GM19468 (cell line): ENCODE measurements at regions not wholly inside any gene's neighbourhood (a gene's known extent, or its start where the extent isn't known, plus 50 kb on each side); places are given as distances from the start of the nearest gene placed in this dataset.

Experiments used
- ATAC-seq: cut with Tn5 transposase; IDR thresholded peaks from one replicate; pipeline ENCODE4 v1.9.1; 2021; ENCODE audit warnings: mild to moderate bottlenecking, moderate library complexity, moderate number of reproducible peaks; ENCODE audit not compliant: unreplicated experiment; ENCODE audit errors: extremely low read depth

DNA sequence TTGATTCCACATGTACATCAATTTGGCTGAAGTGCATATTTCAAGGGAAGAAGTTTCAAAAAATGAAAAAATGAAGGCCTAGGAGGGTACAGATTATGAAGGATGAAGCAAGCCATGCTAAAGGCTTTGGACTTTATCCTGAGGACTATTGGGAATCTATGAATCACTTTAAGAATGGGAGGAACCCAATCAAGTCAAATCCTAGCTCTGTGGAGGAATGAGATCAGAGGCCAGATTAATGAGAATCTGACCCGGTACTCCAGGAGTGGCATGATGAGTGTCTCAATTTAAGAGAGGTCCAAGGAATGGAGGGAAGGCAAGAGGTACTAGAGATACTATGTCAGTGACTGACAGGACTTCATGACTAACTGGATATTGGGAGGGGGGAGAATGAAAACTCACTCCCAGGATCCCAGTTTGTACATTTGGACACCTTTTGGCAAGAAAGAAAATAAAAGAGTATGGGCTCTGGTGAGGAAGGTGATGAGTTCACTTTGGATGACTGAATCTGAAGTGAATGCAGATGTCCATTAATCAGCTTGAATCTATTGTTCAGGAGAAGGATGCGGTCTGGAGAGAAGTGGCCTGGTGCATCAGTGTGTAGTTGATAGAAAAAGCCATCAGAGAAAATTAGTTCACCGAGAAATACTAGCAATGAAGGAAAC lies 349.0 kb downstream of the EFNB2 start:
- ATAC-seq = no peak

DNA sequence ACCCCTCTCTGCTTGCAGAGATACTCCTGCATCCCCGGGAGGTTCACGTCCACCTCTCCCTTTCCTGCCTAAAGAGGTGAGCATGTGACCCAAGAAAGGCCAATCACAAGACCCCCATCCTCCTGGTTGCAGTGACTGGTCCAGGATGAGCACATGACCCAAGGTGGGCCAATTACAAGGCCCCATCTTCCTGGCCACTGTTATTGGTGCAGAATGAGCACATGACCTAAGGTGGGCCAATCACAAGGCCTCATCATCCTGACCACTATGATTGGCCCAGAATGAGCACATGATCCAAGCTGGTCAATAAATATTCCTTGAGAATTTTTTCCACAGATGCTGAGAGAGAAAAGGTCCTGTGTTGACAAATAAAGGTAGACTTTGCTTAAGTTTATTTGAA lies 350.7 kb downstream of the EFNB2 start:
- no peak for ATAC-seq

DNA sequence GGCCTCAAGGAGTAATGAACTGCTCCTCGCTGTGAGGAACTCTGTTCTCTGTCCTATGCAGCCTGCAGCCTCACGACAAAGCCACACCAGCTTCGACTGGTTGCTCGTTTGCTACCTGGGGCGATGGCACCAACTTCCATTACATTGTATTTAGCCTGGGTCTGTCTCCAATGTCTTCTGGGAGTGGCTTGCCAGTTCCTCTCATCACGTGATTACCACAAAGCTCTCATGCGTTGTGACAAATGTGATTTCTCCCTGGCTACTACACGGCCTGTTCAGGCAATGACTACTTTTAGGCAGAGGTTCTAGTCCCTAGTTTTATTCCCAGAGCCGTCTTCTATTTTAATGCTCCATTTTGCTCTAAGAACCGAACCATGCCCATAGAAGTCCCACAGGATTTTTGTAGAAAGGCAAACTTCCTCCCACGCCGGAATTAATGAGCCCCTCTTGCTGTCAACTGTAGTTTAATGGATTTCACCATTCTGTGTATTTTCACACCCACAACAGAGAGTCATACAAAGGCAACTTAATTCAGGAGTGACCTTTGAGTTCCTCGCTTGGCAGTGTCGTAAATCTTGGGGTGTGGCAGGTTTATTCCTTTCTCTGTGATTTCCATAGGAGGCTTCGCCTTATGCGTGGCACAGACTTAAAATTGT lies 351.9 kb downstream of the EFNB2 start:
- no peak for ATAC-seq

DNA sequence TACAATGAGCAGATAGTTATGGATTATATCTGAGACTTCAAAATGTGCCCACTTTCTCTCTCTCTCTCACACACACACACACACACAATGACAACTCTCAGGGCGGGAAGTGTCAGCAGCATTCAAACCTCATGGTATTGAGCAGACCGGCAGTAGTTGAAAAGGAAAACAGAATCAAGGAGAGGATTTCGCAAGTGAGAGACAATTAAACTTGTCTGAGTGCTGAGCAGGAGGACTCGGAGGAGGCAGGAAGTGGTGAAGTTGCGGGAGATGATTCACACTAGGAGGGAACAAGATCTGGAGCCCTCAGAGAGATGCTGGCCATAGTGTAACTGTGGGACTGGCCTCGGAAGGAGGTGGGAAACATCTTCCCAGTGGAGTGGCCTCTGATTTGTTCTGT lies 353.1 kb downstream of the EFNB2 start:
- no peak for ATAC-seq

DNA sequence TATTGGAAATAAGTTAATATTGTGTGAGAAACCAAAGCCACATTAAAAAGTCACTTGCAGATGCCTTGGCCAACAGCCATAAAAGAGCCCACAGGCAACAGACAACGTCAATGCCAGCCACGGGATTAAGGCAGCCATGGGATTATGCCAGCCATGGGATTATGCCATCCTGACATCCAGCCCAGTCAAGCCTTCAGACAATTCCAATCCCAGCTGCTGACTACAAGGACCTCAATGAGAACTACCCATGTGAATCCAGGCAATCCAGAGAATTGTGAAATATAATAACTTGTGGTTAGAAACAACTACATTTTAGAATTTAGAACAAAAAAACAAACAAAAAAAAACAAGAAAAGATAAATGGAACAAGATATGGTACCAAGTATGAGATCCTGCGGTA lies 356.6 kb downstream of the EFNB2 start:
- ATAC-seq = no peak

DNA sequence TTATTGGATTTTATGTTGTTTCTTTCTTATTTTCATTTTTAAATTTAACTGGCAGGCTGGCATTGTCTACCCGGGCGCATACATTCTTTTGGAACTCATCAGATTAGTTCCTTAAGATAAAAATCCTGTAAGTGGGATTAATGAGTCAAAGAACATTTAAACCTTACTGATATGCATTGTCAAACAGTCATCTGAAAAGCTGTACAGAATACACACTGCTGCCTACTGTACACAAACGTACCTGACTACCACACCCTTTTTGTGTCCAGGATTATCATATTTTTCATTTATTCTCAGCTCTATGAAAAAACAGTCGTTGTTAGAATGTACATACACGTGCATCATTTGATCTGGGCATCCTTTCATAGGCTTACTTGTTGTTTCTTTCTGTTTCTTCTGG lies 358.3 kb downstream of the EFNB2 start:
- no peak for ATAC-seq

DNA sequence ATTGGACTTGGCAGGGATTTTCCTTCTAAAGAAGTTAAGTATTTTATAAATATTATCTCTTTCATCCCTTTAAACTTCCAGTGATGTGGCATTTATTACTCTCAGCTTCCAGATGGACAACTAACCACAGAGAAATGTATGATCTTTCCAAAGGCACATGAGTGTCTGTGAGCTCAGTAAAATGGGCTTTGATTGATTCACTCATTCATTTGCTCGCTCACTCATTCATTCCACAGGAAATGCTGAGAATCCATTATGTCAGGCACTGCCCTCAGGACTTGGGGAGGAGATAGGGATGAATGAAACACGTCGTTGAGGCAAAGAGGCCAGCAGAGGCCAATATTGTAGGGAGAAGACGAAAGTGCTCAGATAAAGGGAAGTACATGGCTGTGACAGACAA lies 359.3 kb downstream of the EFNB2 start:
- no peak for ATAC-seq

DNA sequence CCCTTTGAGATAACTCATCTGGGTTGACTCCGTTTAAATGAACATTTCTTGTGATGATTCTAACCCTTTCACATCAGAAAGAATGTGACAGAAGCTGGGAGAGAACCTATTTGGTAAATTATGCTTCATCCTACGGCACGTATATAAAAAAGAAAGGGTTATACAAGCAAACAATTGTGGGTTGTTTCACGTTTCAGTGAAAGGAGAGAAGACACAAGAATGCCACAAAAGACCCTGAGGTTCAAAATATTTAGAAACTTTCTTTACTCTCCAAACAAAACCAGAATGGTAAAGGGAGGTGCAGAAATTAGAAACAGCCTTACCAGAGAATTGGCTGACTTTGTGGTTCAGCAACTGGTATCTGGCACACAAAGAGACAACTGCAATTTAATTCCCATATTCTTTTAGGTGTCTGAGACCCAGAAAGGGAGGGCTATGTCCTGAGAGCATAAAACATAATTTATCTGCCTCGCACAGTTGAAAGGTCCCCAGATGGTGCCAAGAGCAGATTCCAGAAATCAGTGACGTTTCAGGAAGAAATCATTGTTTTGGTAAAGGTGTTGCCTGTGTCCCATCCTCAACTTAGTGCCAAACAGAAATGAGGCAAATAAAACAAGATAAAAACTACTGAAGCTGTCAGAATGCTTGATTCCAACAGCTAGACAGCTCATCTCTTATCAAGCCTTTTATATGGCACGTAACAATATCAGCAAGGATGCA lies 361.4 kb downstream of the EFNB2 start:
- ATAC-seq = no peak

DNA sequence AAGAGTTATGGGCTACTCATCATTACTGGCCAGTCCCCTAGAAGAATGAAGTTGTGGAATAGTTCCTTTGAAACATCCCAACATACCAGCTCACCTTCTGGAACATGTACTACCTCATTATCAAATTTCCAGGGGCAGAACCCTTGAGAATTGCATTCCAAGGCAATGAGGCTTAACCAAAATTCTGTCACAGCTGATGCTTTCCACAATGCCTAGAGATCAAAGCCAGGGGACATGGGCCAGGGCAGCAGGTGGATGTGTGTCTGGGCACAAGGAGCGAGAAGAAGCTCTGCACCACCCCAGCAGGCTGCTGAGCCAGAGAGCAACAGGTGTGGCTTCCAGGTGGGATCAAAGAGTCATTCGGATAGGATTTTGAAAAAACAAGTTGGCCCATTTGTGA lies 362.1 kb downstream of the EFNB2 start:
- ATAC-seq = no peak

DNA sequence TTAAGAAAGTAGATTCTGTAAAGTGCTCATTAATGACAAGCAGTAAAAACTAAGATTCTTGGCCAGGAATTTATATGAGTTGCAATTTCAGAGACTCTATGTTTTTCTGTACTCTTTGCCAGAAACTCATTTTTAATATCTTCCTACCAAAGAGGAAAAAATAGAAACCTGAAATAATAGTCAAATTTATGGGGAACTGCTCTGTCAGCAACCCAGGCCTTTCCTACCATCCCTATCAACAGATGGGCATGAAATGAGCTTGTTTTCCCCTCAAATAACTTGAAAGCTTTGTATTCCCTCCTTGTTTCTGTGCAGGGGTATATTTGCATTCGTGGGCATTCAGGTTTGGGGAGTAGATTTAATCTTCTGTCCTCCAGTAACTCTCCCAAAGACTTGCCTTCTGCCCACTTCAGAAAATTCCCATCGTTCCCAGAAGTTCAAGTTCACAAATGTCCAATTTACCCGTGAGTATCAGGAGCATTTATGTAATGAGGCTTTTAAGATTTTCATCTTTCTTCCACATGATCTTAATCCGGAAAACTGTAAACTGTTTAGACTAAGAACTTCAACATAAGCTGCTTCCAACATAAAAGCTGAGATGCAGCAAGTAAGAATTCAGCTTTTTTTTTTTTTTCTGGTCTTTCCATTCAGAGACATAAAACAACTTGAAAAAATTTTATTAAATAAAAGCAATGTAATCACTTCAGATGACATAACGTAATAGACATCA lies 363.1 kb downstream of the EFNB2 start:
- no peak for ATAC-seq

DNA sequence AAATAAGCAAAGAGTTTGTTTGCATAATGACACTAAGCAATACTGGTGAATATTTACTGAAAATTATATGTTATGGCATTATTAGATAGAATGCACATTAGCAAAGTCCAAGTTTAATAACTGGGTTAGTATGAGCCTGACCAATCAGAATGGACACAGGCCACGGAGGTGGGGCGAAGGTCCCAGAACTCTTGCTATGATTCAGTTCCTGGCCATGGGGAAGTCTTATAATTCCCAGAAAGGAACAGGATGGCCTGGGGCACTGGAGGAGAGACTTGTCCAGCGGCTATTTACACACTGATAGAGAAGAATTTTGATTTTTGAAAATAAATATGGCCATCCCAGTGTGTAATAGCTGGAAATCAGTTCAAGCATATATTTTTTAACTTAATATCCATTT lies 372.0 kb downstream of the EFNB2 start:
- no peak for ATAC-seq

DNA sequence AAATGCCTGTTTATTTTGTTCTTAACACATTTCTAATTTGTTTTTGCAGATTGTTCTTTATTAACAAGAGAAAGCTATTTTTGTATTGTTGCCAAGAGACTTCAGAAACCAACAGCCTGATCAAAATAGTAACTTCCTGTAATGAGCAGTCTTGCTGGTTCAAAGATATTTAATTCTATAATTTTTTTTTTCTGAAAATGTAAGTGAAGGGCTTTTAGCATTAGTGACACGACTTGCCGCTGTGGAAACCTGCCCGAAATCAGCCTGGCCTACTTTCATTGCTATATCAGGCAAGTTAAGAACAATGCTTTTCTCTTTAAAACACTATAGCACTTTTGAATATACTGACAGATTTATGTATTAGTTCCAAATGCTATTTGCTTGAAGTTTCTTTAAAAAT lies 374.3 kb downstream of the EFNB2 start:
- ATAC-seq = no peak

DNA sequence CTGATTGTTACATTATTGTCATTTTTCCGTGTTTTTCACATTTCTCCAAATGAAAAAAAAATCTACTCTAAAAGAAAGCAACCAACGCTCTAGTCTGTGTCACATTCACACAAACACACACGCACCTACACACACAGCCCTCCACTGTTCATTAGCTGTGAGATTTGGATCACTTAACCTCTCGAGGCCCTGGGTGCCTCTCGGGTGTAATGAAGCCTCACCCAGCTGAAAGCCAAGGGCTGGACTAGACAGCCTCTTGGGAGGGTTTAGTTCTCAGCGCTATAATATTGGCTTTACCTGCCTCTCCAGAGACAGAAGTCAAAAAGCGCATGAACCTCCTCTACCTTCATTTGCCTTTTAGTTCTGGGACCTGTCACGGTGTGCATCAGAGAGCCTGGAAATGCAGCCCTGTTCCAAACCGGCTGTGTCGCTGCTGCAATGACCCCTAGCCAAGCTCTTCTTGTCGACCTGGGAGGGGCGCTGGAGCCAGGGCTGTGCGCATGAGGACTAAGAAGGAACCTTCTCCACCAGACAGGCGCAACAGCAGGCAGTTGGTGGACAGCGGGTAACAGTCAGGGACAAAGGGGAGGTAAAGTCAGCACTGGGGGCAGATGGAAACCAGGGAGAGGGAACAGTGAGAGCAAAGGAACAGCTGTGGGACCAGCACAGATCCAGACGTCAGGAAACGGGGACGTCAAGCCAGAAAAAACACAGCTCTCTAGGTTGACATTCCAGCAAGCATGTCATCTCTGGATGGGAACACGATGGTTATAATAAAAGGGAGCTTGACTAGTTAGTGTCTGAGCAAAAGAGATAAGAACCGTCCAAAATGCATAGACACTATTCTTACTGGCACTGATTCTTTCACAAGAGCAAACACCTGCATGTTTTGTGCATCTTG lies 375.9 kb downstream of the EFNB2 start:
- ATAC-seq = no peak

DNA sequence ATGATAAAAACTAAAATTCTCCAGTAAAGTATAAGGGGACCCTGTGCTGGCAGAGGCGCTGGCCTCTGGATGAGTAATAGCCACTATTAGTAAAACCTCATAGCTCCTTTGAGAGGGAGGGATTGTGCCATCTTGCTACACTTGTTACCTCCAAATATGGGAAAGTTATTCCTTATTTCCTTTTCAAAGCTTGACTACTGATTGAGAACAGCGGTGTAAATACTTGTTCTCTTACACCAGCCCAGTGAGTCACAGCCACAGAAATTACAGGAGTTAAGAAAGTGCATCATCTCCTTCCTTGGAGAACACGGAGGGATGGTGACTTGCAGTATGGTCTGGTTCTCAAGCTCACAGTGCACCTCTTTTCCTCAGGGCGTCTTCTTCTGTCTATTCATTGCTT lies 379.0 kb downstream of the EFNB2 start:
- ATAC-seq = no peak

DNA sequence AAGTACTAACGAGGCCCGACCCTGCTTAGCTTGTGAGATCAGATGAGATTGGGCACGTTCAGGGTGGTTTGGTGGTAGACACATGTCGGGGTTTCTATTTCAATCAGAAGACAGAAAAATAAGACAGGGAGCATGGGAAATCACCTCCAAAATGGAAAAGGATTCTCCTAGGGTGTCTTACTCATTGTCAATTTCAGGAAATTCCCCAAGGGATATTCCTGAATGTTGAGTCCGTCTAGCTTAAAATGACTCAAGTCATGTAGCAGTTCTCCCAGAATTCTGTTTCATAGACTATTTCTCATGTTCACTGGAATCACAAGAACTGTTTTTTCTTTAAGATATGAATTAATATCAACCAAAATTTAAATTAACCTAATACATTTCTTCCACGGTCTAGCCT lies 380.1 kb downstream of the EFNB2 start:
- ATAC-seq = no peak

DNA sequence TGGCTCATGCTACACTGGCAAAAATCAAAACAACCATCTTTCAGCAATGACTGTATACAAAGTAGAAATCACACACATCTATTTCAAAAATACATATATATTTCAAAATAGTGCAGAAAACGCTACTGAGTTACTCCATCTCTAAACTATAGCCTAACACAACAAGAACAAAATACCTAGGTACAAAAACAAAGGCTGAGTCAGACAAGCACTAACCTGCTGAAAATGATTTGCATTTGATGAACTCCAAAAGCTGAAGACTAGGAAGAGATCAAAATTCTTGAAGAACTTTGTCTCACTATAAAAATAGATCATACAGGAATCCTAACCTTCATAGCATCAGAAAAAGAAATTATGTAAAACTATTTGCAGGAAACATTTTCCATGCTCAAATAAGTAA lies 381.6 kb downstream of the EFNB2 start:
- no peak for ATAC-seq

DNA sequence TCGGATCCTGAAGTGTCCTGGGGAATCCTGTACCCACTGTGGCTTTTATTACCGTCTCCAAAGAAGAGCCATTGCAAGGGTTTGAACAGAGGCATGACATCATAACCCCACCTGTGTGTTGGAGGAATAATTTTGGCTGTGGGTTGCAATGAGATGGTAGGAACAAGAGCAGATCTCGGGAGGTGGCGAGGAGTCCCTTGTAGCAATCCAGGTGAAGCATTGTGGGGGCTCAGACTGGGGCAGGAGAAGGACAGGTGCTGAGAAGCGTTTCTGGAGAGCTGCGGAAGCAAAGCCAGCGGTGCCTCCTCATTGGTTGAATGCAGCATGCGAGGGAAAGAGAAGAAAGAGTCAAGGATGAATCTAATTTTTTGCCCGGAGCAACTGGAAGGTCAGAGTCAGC lies 382.4 kb downstream of the EFNB2 start:
- ATAC-seq = no peak

DNA sequence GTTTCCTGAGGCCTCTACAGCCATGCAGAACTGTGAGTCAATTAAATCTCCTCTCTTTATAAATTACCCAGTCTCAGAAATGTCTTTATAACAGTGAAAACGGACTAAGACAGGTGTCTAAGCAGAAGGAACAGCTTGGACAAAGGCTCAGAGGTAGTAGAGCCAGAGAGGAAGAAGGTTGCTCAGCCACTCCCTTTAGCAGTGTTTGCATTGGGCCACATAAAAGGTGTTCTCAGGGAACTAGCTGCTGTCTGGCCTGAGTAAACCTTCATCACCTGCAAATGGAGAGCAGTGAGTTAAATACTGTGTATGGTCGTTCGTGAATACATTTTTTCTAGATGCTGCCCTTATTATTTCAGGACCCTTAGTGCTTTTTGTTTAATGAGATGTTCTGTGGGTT lies 383.4 kb downstream of the EFNB2 start:
- ATAC-seq = no peak

DNA sequence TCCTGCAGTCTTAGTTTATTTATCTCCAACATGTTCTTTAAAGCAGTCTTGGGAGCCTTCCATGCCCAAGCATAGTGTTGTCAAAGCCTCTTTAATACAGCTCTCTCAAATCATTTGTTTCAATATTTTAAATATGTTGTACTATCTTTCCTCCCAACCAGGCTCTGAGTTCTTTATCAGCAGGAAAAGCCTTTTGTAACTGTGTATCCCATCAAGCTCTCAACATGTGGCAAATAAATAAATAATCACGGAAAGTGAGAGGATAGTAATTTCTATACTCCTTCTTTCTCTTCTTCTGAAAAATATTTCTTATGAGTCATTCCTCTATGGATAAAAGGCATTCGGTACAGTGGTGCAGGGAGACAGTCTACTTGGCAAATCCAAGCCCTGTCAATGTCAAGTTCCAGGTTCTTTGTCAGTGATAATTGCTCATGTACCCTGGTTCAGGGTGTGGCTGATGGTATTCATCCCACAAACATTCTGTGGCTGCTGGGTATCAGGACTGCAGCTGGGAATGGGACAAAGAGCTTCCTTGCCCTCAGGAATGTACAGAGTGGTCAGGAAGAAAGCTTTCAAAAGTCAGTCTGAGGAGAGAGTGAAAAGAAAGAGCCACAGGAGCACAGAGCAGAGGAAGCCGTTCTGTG lies 384.3 kb downstream of the EFNB2 start:
- ATAC-seq = no peak
